CD8-positive, alpha-beta memory T cell (primary cell): ENCODE measurements at regions not wholly inside any gene's neighbourhood (a gene's known extent, or its start where the extent isn't known, plus 50 kb on each side); places are given as distances from the start of the nearest gene placed in this dataset.
"Not testable (repeated sequence)": the region's sequence is repeated elsewhere in the genome, so short reads cannot be mapped to it uniquely, and the experiment has no call there.

Experiments
- CTCF ChIA-PET: fragments of 350-600 bp; sonication (Branson Sonifier 250); formaldehyde crosslinking; loops from one replicate; lab custom pipeline; 2021; ENCODE audit warnings: antibody characterized with exemption; lab: Charles Lee
- POLR2A ChIA-PET: fragments of 350-600 bp; sonication (Branson Sonifier 250); formaldehyde crosslinking; loops from one replicate; lab custom pipeline; 2021; ENCODE audit warnings: antibody characterized with exemption; lab: Charles Lee
- DNase-seq, 5 donors: peaks; one replicate each; pipeline versions ENCODE4 v3.0.0 to v3.0.0-alpha.2; 2020 to 2022; ENCODE audit warnings: mixed read lengths in 1 of 5
- H3K27ac ChIP-seq: one replicate; pipeline ENCODE4 v1.7.0; 2013; ENCODE audit warnings: low read depth, mild to moderate bottlenecking, low read length, moderate library complexity
- H3K27me3 ChIP-seq: 2 replicates; pipeline ENCODE4 v1.7.0; 2013; ENCODE audit warnings: low read length, mild to moderate bottlenecking; ENCODE audit not compliant: insufficient read depth, poor library complexity, severe bottlenecking
- H3K36me3 ChIP-seq: 2 replicates; pipeline ENCODE4 v1.7.0; 2013; ENCODE audit warnings: mild to moderate bottlenecking, low read length, moderate library complexity; ENCODE audit not compliant: insufficient read depth
- H3K4me1 ChIP-seq: 2 replicates; pipeline ENCODE4 v1.7.0; 2013; ENCODE audit warnings: mild to moderate bottlenecking, low read length, moderate library complexity; ENCODE audit not compliant: insufficient read depth
- H3K4me3 ChIP-seq: 2 replicates; pipeline ENCODE4 v1.7.0; 2013; ENCODE audit warnings: mild to moderate bottlenecking, low read length
- H3K9me3 ChIP-seq: 2 replicates; pipeline ENCODE4 v1.7.0; 2013; ENCODE audit warnings: mild to moderate bottlenecking, low read length
- H3K27ac Mint-ChIP-seq, 8 donors: one replicate each; pipeline ENCODE4 v1.8.0; 2020 to 2021; ENCODE audit warnings: mixed read lengths in 8 of 8, mild to moderate bottlenecking in 6 of 8, inconsistent platforms in 3 of 8, moderate library complexity in 3 of 8
- H3K27me3 Mint-ChIP-seq, 2 donors: one replicate each; pipeline ENCODE4 v1.8.0; 2020 to 2021; ENCODE audit warnings: mixed read lengths in 2 of 2, mild to moderate bottlenecking in 1 of 2, moderate library complexity in 1 of 2
- H3K36me3 Mint-ChIP-seq, 3 donors: one replicate each; pipeline ENCODE4 v1.8.0; 2020 to 2021; ENCODE audit warnings: mixed read lengths in 3 of 3, inconsistent platforms in 1 of 3, mild to moderate bottlenecking in 1 of 3
- H3K4me1 Mint-ChIP-seq, 3 donors: one replicate each; pipeline ENCODE4 v1.8.0; 2020 to 2021; ENCODE audit warnings: mixed read lengths in 3 of 3, inconsistent platforms in 1 of 3, mild to moderate bottlenecking in 1 of 3
- H3K4me3 Mint-ChIP-seq, 7 donors: one replicate each; pipeline ENCODE4 v1.8.0; 2020 to 2021; ENCODE audit warnings: mixed read lengths in 7 of 7, mild to moderate bottlenecking in 6 of 7, moderate library complexity in 4 of 7, inconsistent platforms in 2 of 7
- H3K9me3 Mint-ChIP-seq, 5 donors: one replicate each; pipeline ENCODE4 v1.8.0; 2020 to 2022; ENCODE audit warnings: mixed read lengths in 5 of 5, mild to moderate bottlenecking in 3 of 5, moderate library complexity in 2 of 5, inconsistent platforms in 1 of 5

DNA sequence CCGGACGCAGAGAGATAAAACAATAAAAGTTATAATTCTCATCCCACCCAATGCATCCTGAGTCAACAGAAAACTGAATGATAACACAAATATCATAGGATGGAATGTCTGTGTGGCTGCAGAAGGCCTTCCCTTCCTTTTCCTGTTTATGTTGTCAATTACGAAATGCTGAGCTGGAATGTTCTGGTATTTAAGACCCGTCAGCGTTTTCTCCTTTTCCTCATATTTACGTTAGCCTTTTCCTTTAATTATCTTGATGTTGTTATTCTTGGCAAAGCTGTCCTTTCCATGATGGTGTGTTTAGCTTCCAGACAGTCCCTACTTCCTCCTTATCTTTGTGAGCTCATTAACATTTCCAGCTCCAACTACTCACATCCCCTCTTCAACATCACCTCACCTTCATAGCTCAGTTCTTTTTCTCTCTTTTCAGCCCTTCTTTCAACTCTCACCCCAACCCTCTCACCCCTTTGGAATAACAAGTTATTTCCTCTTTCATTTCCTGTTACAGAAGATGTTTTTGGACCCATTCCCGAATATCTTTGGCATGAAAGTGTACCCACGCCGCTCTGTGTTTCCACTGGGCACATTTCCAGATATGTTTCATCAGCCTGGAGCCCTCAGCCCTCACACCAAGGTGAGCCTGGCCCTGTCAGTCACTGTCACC is 221.6 kb downstream of the NR2F1-AS1 start:
- no peak for DNase-seq
- Histone ChIP-seq H3K27ac (no peak overlapping the region), H3K36me3 (no peaks in the 10 kb centered on the region), H3K4me1 (no peaks in the 10 kb centered on the region), H3K27me3 (no peaks in the 10 kb centered on the region), H3K4me3 (no peak overlapping the region), H3K9me3 (no peaks in the 10 kb centered on the region)
- ChIA-PET POLR2A (no interaction called here), CTCF (no interaction called here)
- Mint-ChIP-seq H3K9me3 (peaks cover 0 to 5% (median 0%) of the 10 kb centered on the region in 5 donors), H3K27me3 (no peaks in the 10 kb centered on the region), H3K4me1 (no peaks in the 10 kb centered on the region), H3K27ac (peak overlapping the region in 1 of 8 donors; percentile 12), H3K4me3 (no peak overlapping the region), H3K36me3 (no peaks in the 10 kb centered on the region)

DNA sequence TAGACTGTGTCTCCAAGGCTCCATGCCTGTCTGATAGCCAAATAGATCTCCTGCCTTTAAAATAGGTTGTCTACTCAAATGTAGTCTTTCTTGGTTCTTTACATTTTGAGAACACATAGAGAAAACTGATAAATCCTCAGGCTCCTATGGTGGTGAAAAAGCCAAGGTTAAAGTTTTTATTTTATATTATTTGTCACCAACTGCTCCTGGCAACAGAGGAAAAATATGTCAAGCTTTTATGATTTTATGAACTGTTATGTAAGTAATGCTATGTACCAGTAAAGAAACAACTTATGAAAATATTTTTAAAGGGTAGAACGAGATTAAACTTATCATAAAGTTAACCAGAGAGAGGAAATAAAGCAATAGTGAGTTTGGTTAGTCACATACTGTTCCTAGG is 222.8 kb downstream of the NR2F1-AS1 start:
- H3K36me3 ChIP-seq: no peaks in the 10 kb centered on the region
- POLR2A ChIA-PET: no interaction called here
- no peaks in the 10 kb centered on the region for H3K36me3 Mint-ChIP-seq
- no peaks in the 10 kb centered on the region for H3K27me3 Mint-ChIP-seq
- H3K4me3 Mint-ChIP-seq: no peak overlapping the region
- CTCF ChIA-PET: no interaction called here
- no peaks in the 10 kb centered on the region for H3K9me3 ChIP-seq
- H3K4me1 ChIP-seq: no peaks in the 10 kb centered on the region
- no peak for DNase-seq
- H3K27ac Mint-ChIP-seq: no peak overlapping the region
- no peak overlapping the region for H3K27ac ChIP-seq
- H3K4me1 Mint-ChIP-seq: no peaks in the 10 kb centered on the region
- peaks cover 0 to 5% (median 0%) of the 10 kb centered on the region in 5 donors for H3K9me3 Mint-ChIP-seq
- H3K4me3 ChIP-seq: no peak overlapping the region
- no peaks in the 10 kb centered on the region for H3K27me3 ChIP-seq

DNA sequence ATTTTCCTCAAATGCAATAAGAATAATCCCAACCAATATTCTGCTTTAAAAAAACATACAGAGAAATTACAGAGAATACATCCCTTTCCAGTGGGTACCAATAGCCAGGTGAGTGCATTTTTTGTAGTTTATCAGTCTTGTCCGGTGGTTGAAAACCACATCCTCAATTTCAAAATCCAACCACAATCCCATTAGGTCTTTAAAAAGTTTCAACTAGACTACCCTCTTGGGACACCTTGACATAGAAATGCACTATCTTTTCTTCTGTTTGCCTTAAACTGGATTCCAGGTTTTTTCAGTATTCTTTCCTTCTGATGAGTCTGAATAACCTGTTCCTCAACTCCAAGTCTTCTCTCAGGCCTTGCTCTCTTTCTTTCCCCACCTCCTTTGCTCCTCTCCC is 223.3 kb downstream of the NR2F1-AS1 start:
- CTCF ChIA-PET: no interaction called here
- no peaks in the 10 kb centered on the region for H3K36me3 ChIP-seq
- Mint-ChIP-seq H3K9me3 (peaks cover 0 to 2% (median 0%) of the 10 kb centered on the region in 5 donors), H3K4me3 (no peak overlapping the region), H3K27ac (no peak overlapping the region), H3K27me3 (no peaks in the 10 kb centered on the region), H3K4me1 (no peaks in the 10 kb centered on the region), H3K36me3 (no peaks in the 10 kb centered on the region)
- POLR2A ChIA-PET: no interaction called here
- H3K27ac ChIP-seq: no peak overlapping the region
- H3K4me3 ChIP-seq: no peak overlapping the region
- DNase-seq: no peak
- H3K27me3 ChIP-seq: no peaks in the 10 kb centered on the region
- no peaks in the 10 kb centered on the region for H3K9me3 ChIP-seq
- no peaks in the 10 kb centered on the region for H3K4me1 ChIP-seq

DNA sequence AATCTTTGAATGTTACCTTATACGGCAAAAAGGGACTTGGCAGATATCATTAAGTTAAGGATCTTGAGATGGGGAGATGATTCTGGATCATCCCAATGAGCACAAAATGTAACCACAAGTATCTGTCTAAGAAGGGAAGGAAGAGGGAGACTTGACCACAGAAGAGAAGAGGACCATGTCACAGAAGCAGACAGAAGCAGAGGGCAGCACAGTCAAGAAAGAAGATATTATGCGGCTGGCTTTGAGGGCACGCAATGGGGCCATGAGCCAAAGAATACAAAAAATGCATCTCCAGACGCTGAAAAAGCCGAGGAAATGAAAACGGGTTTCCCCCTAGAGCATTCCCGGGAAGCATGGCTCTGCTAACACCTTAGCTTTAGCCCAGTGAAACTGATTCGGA is 225.3 kb downstream of the NR2F1-AS1 start:
- Mint-ChIP-seq H3K4me1 (no peaks in the 10 kb centered on the region), H3K9me3 (peaks cover 0 to 5% (median 3%) of the 10 kb centered on the region in 5 donors), H3K36me3 (no peaks in the 10 kb centered on the region), H3K27ac (no peak overlapping the region), H3K27me3 (no peaks in the 10 kb centered on the region), H3K4me3 (no peak overlapping the region)
- ChIA-PET CTCF (no interaction called here), POLR2A (no interaction called here)
- H3K27me3 ChIP-seq: no peaks in the 10 kb centered on the region
- no peak overlapping the region for H3K27ac ChIP-seq
- no peaks in the 10 kb centered on the region for H3K4me1 ChIP-seq
- DNase-seq: no peak
- H3K4me3 ChIP-seq: no peak overlapping the region
- no peaks in the 10 kb centered on the region for H3K36me3 ChIP-seq
- H3K9me3 ChIP-seq: no peaks in the 10 kb centered on the region

DNA sequence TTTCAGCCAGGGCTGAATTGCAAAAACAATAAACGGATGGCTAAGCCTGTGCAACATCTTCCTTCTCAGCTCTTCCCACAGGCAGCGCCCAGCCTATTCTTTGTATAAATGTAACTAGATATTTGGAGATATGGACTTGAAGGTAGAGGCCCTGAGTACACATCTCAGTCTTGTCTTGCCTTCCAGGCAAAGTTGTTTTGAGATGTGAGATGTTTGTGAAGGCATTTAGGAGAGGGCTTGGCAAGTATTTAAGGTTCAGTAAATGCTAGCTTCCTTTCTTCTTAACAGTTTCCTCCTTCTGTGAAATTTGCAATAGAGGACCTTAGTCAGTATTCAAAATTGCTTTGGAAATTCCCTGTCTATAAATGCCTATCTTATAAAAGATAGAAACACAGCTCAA is 228.8 kb downstream of the NR2F1-AS1 start:
- DNase-seq: no peak
- ChIA-PET POLR2A (no interaction called here), CTCF (no interaction called here)
- H3K27ac ChIP-seq: no peak overlapping the region
- no peaks in the 10 kb centered on the region for H3K4me1 ChIP-seq
- no peaks in the 10 kb centered on the region for H3K36me3 Mint-ChIP-seq
- H3K4me3 Mint-ChIP-seq: no peak overlapping the region
- H3K9me3 Mint-ChIP-seq: peaks cover 0 to 7% (median 3%) of the 10 kb centered on the region in 5 donors
- no peaks in the 10 kb centered on the region for H3K9me3 ChIP-seq
- no peaks in the 10 kb centered on the region for H3K27me3 ChIP-seq
- no peaks in the 10 kb centered on the region for H3K27me3 Mint-ChIP-seq
- H3K27ac Mint-ChIP-seq: no peak overlapping the region
- no peaks in the 10 kb centered on the region for H3K36me3 ChIP-seq
- H3K4me3 ChIP-seq: no peak overlapping the region
- H3K4me1 Mint-ChIP-seq: no peaks in the 10 kb centered on the region

DNA sequence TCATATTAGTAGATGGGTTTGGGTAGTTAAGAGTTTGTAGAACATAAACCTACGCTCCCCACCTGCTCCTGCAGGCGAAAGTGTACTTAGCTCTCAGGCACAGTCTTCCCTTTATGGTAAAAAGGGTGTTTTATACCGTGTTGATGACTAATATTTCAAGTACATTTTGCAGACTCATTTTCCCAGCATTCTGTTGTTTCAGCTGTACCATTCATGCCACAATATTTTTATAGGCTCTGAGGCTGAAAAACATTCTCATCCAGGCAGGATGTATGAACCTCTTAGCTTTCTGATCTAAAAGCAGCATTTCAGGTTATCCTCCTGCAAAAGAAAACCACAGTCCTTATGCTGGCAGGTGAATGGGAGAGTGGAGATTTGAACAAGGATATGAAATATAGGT is 231.4 kb downstream of the NR2F1-AS1 start:
- H3K27ac Mint-ChIP-seq: no peak overlapping the region
- CTCF ChIA-PET: no interaction called here

DNA sequence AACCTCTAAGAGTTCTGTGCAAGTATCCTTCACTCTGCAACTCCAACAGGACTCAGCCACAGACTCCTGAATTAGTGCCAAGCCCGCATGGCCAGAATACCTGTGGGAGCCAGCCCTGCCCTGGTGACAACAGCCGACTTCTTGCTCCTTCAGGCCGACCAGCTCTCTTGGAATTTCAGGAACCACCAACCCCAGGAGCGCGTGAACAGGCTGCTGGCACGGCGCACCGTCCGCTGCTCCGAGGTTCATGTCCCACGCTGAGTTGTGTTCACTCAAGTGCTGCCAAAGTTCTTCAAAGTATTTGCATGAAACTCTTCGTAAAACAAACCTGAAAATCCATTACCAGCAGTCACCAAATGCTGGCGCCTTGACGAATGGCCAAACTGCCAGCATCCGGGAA is 232.8 kb downstream of the NR2F1-AS1 start:
- H3K4me1 Mint-ChIP-seq: no peaks in the 10 kb centered on the region
- H3K36me3 Mint-ChIP-seq: no peaks in the 10 kb centered on the region
- no peak overlapping the region for H3K4me3 Mint-ChIP-seq
- H3K27ac Mint-ChIP-seq: no peak overlapping the region
- CTCF ChIA-PET: no interaction called here
- H3K27me3 Mint-ChIP-seq: no peaks in the 10 kb centered on the region
- Histone ChIP-seq H3K9me3 (no peaks in the 10 kb centered on the region), H3K27ac (no peak overlapping the region), H3K4me3 (no peak overlapping the region), H3K4me1 (no peaks in the 10 kb centered on the region), H3K27me3 (no peaks in the 10 kb centered on the region), H3K36me3 (no peaks in the 10 kb centered on the region)
- POLR2A ChIA-PET: no interaction called here
- no peak for DNase-seq
- H3K9me3 Mint-ChIP-seq: peaks cover 2 to 7% (median 3%) of the 10 kb centered on the region in 5 donors

More for the DNA sequence above, 231.4 kb downstream of the NR2F1-AS1 start:
- no peaks in the 10 kb centered on the region for H3K36me3 Mint-ChIP-seq
- Histone ChIP-seq H3K27ac (no peak overlapping the region), H3K9me3 (no peaks in the 10 kb centered on the region), H3K4me3 (no peak overlapping the region), H3K27me3 (no peaks in the 10 kb centered on the region), H3K36me3 (no peaks in the 10 kb centered on the region), H3K4me1 (no peaks in the 10 kb centered on the region)
- no peak overlapping the region for H3K4me3 Mint-ChIP-seq
- POLR2A ChIA-PET: no interaction called here
- DNase-seq: no peak
- H3K27me3 Mint-ChIP-seq: no peaks in the 10 kb centered on the region
- H3K9me3 Mint-ChIP-seq: peaks cover 2 to 7% (median 5%) of the 10 kb centered on the region in 5 donors
- no peaks in the 10 kb centered on the region for H3K4me1 Mint-ChIP-seq

DNA sequence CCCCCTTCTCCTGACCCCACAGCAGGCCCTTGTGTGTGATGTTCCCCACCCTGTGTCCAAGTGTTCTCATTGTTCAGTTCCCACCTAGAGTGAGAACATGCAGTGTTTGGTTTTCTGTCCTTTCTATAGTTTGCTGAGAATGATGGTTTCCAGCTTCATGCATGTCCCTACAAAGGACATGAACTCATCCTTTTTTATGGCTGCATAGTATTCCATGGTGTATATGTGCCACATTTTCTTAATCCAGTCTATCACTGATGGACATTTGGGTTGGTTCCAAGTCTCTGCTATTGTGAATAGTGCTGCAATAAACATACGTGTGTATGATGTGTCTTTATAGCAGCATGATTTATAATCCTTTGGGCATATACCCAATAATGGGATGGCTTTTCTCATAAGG is 234.2 kb downstream of the NR2F1-AS1 start:
- H3K4me3 Mint-ChIP-seq, H3K36me3 ChIP-seq, H3K9me3 ChIP-seq, DNase-seq, H3K9me3 Mint-ChIP-seq, H3K27me3 Mint-ChIP-seq, H3K4me1 Mint-ChIP-seq, H3K36me3 Mint-ChIP-seq, CTCF ChIA-PET, H3K27ac ChIP-seq, H3K4me1 ChIP-seq, H3K4me3 ChIP-seq, H3K27me3 ChIP-seq, H3K27ac Mint-ChIP-seq, POLR2A ChIA-PET: not testable (repeated sequence)
